ENCODE measurements at regions not wholly inside any gene's neighbourhood (a gene's known extent, or its start where the extent isn't known, plus 50 kb on each side); places are given as distances from the start of the nearest gene placed in this dataset.
A peak's percentile ranks its signal among the peaks of the same experiment; 100 is the strongest.

GRCh38 chr3:189041482-189042090, 130.2 kb upstream of the TPRG1 start:
- no peak overlapping the region for H3K4me3 ChIP-seq (ENCODE audit: low read depth, low read length)
- in situ Hi-C loops (cut with HindIII; ENCODE audit: low sequenced_read_pairs), result no loop called here
- peak; percentile 19 for DNase-seq (ENCODE audit: low read depth)
- TF ChIP-seq, protein P1, sequence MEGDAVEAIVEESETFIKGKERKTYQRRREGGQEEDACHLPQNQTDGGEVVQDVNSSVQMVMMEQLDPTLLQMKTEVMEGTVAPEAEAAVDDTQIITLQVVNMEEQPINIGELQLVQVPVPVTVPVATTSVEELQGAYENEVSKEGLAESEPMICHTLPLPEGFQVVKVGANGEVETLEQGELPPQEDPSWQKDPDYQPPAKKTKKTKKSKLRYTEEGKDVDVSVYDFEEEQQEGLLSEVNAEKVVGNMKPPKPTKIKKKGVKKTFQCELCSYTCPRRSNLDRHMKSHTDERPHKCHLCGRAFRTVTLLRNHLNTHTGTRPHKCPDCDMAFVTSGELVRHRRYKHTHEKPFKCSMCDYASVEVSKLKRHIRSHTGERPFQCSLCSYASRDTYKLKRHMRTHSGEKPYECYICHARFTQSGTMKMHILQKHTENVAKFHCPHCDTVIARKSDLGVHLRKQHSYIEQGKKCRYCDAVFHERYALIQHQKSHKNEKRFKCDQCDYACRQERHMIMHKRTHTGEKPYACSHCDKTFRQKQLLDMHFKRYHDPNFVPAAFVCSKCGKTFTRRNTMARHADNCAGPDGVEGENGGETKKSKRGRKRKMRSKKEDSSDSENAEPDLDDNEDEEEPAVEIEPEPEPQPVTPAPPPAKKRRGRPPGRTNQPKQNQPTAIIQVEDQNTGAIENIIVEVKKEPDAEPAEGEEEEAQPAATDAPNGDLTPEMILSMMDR (IDR thresholded peaks at IDR 0.05; ENCODE audit: low read depth, low read length, missing control alignments), result peak; percentile 53

- H3K4me3 ChIP-seq (ENCODE audit: low read depth, low read length), result no peak overlapping the region
- TF ChIP-seq, protein P1 (IDR thresholded peaks at IDR 0.05; ENCODE audit: low read depth, low read length, missing control alignments), result no peak
- no peak for DNase-seq (ENCODE audit: low read depth)
- in situ Hi-C loops (cut with HindIII; ENCODE audit: low sequenced_read_pairs), result no loop called here
Measured at GRCh38 chr3:189042832-189043231, 128.9 kb upstream of the TPRG1 start.

DNA sequence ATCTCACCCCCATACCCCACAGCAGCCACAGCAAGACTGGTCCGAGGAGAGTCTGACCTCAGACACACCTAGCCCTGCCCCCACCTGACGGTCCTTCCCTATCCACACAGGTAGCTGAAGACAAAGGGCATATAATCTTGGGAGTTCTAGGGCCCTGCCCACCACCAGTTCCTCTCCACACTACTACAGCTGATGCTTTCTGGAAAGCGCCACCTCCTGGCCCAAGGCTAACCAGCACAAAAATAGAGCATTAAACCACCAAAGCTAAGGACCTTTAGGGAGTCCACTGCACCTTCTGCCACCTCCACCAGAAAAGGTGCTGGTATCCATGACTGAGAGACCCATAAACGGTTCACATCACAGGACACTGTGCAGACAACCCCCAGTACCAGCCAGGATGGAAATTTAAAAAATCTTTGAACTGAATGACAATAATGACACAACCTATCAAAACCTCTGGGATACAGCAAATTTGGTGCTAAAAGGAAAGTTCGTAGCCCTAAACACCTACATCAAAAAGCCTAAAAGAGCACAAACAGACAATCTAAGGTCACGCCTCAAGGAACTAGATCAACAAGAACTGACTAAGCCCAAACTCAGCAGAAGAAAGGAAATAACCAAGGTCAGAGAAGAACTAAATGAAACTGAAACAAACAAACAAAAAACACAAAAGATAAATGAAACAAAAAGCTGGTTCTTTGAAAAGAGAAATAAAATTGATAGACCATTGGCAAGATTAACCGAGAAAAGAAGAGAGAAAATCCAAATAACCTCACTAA, 122.1 kb upstream of the TPRG1 start:
- in situ Hi-C loops (cut with HindIII; ENCODE audit: low sequenced_read_pairs), result no loop called here
- H3K4me3 ChIP-seq (ENCODE audit: low read depth, low read length), result no peak overlapping the region
- TF ChIP-seq, protein P1 (IDR thresholded peaks at IDR 0.05; ENCODE audit: low read depth, low read length, missing control alignments), result no peak
- DNase-seq (ENCODE audit: low read depth), result no peak

- in situ Hi-C loops (cut with HindIII; ENCODE audit: low sequenced_read_pairs), result no loop called here
- no peak overlapping the region for H3K4me3 ChIP-seq (ENCODE audit: low read depth, low read length)
- TF ChIP-seq, protein P1 (IDR thresholded peaks at IDR 0.05; ENCODE audit: low read depth, low read length, missing control alignments), result no peak
- DNase-seq (ENCODE audit: low read depth), result no peak
Measured at GRCh38 chr3:189053322-189053721, 118.4 kb upstream of the TPRG1 start.

GRCh38 chr3:189056646-189057335, 115.0 kb upstream of the TPRG1 start:
- H3K4me3 ChIP-seq (ENCODE audit: low read depth, low read length), result no peak overlapping the region
- in situ Hi-C loops (cut with HindIII; ENCODE audit: low sequenced_read_pairs), result no loop called here
- DNase-seq (ENCODE audit: low read depth), result no peak
- TF ChIP-seq, protein P1 (IDR thresholded peaks at IDR 0.05; ENCODE audit: low read depth, low read length, missing control alignments), result no peak

- in situ Hi-C loops (cut with HindIII; ENCODE audit: low sequenced_read_pairs), result no loop called here
- H3K4me3 ChIP-seq (ENCODE audit: low read depth, low read length), result no peak overlapping the region
- TF ChIP-seq, protein P1 (IDR thresholded peaks at IDR 0.05; ENCODE audit: low read depth, low read length, missing control alignments), result no peak
- no peak for DNase-seq (ENCODE audit: low read depth)
Measured at GRCh38 chr3:189057369-189057768, 114.4 kb upstream of the TPRG1 start.
